ENCODE measurements at regions not wholly inside any gene's neighbourhood (a gene's known extent, or its start where the extent isn't known, plus 50 kb on each side); places are given as distances from the start of the nearest gene placed in this dataset.

GRCh38 chr4:119797238-119797894, 168.8 kb upstream of the PDE5A start:
- H3K9me3 ChIP-seq, result no peaks in the 10 kb centered on the region
- H3K27me3 ChIP-seq, result no peaks in the 10 kb centered on the region
- TF ChIP-seq CTCF (IDR thresholded peaks at IDR 0.05), result no peak
- no peak overlapping the region for H3K27ac ChIP-seq
- DNase-seq (ENCODE audit: low spot score in 2 of 2), result no peak
- intact Hi-C loops (cut with DNase I), result no loop called here
- no peaks in the 10 kb centered on the region for H3K36me3 ChIP-seq
- no peak overlapping the region for H3K4me3 ChIP-seq
- no peaks in the 10 kb centered on the region for H3K4me1 ChIP-seq

GRCh38 chr4:119795986-119796578, 167.5 kb upstream of the PDE5A start:
- intact Hi-C loops (cut with DNase I), result no loop called here
- no peak for TF ChIP-seq CTCF (IDR thresholded peaks at IDR 0.05)

GRCh38 chr4:119794681-119795080, 166.1 kb upstream of the PDE5A start:
- H3K4me1 ChIP-seq, result no peaks in the 10 kb centered on the region
- H3K27ac ChIP-seq, result no peak overlapping the region
- H3K9me3 ChIP-seq, result no peaks in the 10 kb centered on the region
- no peaks in the 10 kb centered on the region for H3K27me3 ChIP-seq
- H3K36me3 ChIP-seq, result no peaks in the 10 kb centered on the region
- DNase-seq (ENCODE audit: low spot score in 2 of 2), result no peak
- no peak for TF ChIP-seq CTCF (IDR thresholded peaks at IDR 0.05)
- H3K4me3 ChIP-seq, result no peak overlapping the region
- intact Hi-C loops (cut with DNase I), result loop anchor here (5.0 kb wide), 1 partner anchor 38 kb away; no protein-coding TSS in a partner anchor

More at GRCh38 chr4:119795986-119796578, 167.5 kb upstream of the PDE5A start:
- H3K27me3 ChIP-seq, result no peaks in the 10 kb centered on the region
- no peak overlapping the region for H3K27ac ChIP-seq
- no peak overlapping the region for H3K4me3 ChIP-seq
- no peak for DNase-seq (ENCODE audit: low spot score in 2 of 2)
- H3K4me1 ChIP-seq, result no peaks in the 10 kb centered on the region
- no peaks in the 10 kb centered on the region for H3K9me3 ChIP-seq
- H3K36me3 ChIP-seq, result no peaks in the 10 kb centered on the region

- no peak overlapping the region for H3K27ac ChIP-seq
- DNase-seq (ENCODE audit: low spot score in 2 of 2), result no peak
- H3K4me3 ChIP-seq, result no peak overlapping the region
- no peaks in the 10 kb centered on the region for H3K9me3 ChIP-seq
- H3K27me3 ChIP-seq, result no peaks in the 10 kb centered on the region
- intact Hi-C loops (cut with DNase I), result loop anchor here (5.0 kb wide), 1 partner anchor 38 kb away; no protein-coding TSS in a partner anchor
- no peaks in the 10 kb centered on the region for H3K4me1 ChIP-seq
- no peaks in the 10 kb centered on the region for H3K36me3 ChIP-seq
- TF ChIP-seq CTCF (IDR thresholded peaks at IDR 0.05), result no peak
These were observed 165.5 kb upstream of the PDE5A start for GRCh38 chr4:119794113-119794512.

GRCh38 chr4:119788349-119789266, 160.0 kb upstream of the PDE5A start:
- no peak for DNase-seq (ENCODE audit: low spot score in 2 of 2)
- Histone ChIP-seq H3K9me3 (no peaks in the 10 kb centered on the region), H3K27me3 (no peaks in the 10 kb centered on the region), H3K4me1 (no peaks in the 10 kb centered on the region), H3K36me3 (no peaks in the 10 kb centered on the region), H3K27ac (no peak overlapping the region), H3K4me3 (no peak overlapping the region)
- intact Hi-C loops (cut with DNase I), result loop anchor here (5.0 kb wide), 1 partner anchor 264 kb away; no protein-coding TSS in a partner anchor
- TF ChIP-seq CTCF (IDR thresholded peaks at IDR 0.05), result no peak
